Chondrocyte (in vitro differentiated cells): ENCODE measurements at regions not wholly inside any gene's neighbourhood (a gene's known extent, or its start where the extent isn't known, plus 50 kb on each side); places are given as distances from the start of the nearest gene placed in this dataset.

ENCODE experiments used
- DNase-seq: peaks from one replicate; pipeline ENCODE4 v3.0.0; 2021; ENCODE audit warnings: mixed read lengths, low spot score
- H3K27ac Mint-ChIP-seq: one replicate; pipeline ENCODE4 v1.8.0; 2021; ENCODE audit warnings: mild to moderate bottlenecking, moderate library complexity, mixed read lengths; ENCODE audit not compliant: unreplicated experiment
- H3K27me3 Mint-ChIP-seq: 2 replicates; pipeline ENCODE4 v1.8.0; 2021; ENCODE audit warnings: low read depth, mixed read lengths
- H3K36me3 Mint-ChIP-seq: 2 replicates; pipeline ENCODE4 v1.8.0; 2021; ENCODE audit warnings: low read depth, mixed read lengths
- H3K4me1 Mint-ChIP-seq: 2 replicates; pipeline ENCODE4 v1.8.0; 2021; ENCODE audit warnings: low read depth, mild to moderate bottlenecking, mixed read lengths
- H3K4me3 Mint-ChIP-seq: one replicate; pipeline ENCODE4 v1.8.0; 2021; ENCODE audit warnings: mild to moderate bottlenecking, moderate library complexity, mixed read lengths; ENCODE audit not compliant: unreplicated experiment
- H3K9me3 Mint-ChIP-seq: 2 replicates; pipeline ENCODE4 v1.8.0; 2021; ENCODE audit warnings: low read depth, mixed read lengths
- TF ChIP-seq, protein P1 (sequence below): fragments of 200-600 bp; sonication (generic); IDR thresholded peaks from 2 replicates; pipeline ENCODE4 v1.5.0; 2021; ENCODE audit warnings: antibody characterized with exemption, mild to moderate bottlenecking, moderate library complexity

DNA sequence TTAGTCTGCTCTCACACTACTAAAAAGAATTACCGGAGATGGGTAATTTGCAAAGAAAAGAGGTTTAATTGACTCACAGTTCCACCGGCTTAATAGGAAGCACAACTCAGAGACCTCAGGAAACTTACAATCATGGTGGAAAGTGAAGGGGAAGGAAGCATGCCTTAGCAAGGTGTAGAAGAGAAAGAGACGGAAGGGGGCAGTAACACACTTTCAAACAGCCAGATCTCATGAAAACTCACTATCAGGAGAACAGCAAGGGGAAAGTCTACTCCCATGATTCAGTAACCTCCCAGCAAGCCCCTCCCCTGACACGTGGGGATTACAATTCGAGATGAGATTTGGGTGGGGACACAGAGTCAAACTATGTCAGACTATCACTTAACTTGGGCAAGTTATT is 236.6 kb upstream of the ANO3 start:
- Mint-ChIP-seq H3K4me1 (no peaks in the 10 kb centered on the region), H3K27ac (no peak overlapping the region), H3K27me3 (no peaks in the 10 kb centered on the region), H3K9me3 (no peaks in the 10 kb centered on the region), H3K4me3 (no peak overlapping the region), H3K36me3 (no peaks in the 10 kb centered on the region)
- TF ChIP-seq, protein P1, sequence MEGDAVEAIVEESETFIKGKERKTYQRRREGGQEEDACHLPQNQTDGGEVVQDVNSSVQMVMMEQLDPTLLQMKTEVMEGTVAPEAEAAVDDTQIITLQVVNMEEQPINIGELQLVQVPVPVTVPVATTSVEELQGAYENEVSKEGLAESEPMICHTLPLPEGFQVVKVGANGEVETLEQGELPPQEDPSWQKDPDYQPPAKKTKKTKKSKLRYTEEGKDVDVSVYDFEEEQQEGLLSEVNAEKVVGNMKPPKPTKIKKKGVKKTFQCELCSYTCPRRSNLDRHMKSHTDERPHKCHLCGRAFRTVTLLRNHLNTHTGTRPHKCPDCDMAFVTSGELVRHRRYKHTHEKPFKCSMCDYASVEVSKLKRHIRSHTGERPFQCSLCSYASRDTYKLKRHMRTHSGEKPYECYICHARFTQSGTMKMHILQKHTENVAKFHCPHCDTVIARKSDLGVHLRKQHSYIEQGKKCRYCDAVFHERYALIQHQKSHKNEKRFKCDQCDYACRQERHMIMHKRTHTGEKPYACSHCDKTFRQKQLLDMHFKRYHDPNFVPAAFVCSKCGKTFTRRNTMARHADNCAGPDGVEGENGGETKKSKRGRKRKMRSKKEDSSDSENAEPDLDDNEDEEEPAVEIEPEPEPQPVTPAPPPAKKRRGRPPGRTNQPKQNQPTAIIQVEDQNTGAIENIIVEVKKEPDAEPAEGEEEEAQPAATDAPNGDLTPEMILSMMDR: no peak
- no peak for DNase-seq

DNA sequence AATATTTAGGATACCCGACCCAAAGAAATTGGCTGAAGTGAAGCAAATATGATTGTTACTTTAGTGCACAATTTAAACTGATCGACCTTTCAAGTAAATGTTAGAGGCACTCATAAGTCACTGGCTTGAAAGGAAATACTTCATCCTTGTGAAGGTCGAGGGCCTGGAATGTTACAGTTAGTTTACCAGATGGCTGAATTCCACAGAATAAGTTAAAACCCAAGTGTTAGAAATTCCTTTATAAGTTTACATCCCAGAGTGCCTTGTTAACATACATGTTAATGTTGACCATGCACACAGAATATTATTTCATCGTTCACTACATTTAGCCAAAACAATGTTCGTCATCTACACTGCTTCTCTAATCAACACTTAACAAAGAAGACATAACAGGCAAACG is 235.5 kb upstream of the ANO3 start:
- no peak for DNase-seq
- H3K4me1 Mint-ChIP-seq: no peaks in the 10 kb centered on the region
- no peak overlapping the region for H3K4me3 Mint-ChIP-seq

DNA sequence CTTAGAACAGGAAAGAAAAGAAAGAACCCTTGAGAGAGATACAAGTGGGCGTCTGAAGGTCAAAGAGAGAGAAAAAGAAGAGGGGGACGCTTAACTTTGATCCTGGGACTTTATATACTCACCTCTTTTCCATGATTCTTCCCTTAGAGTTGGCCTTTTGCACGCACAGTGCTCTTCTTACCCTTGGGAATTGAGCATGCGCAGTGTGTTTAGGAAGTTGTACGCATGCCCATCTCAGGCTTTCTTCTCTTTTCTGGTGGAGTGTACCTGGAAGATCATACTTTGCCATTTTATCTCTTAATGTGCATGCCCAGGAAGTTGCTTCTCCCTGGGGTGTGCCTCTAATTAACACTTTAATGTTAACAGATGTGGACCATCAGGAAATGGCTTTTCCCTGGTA is 229.6 kb upstream of the ANO3 start:
- Mint-ChIP-seq H3K27me3 (peaks cover 3% of the 10 kb centered on the region), H3K4me1 (no peaks in the 10 kb centered on the region), H3K36me3 (no peaks in the 10 kb centered on the region), H3K27ac (no peak overlapping the region), H3K4me3 (no peak overlapping the region), H3K9me3 (no peaks in the 10 kb centered on the region)
- no peak for DNase-seq
- TF ChIP-seq, protein P1: no peak

More for the DNA sequence above, 235.5 kb upstream of the ANO3 start:
- no peaks in the 10 kb centered on the region for H3K36me3 Mint-ChIP-seq
- no peaks in the 10 kb centered on the region for H3K27me3 Mint-ChIP-seq
- no peaks in the 10 kb centered on the region for H3K9me3 Mint-ChIP-seq
- H3K27ac Mint-ChIP-seq: no peak overlapping the region
- TF ChIP-seq, protein P1: no peak

DNA sequence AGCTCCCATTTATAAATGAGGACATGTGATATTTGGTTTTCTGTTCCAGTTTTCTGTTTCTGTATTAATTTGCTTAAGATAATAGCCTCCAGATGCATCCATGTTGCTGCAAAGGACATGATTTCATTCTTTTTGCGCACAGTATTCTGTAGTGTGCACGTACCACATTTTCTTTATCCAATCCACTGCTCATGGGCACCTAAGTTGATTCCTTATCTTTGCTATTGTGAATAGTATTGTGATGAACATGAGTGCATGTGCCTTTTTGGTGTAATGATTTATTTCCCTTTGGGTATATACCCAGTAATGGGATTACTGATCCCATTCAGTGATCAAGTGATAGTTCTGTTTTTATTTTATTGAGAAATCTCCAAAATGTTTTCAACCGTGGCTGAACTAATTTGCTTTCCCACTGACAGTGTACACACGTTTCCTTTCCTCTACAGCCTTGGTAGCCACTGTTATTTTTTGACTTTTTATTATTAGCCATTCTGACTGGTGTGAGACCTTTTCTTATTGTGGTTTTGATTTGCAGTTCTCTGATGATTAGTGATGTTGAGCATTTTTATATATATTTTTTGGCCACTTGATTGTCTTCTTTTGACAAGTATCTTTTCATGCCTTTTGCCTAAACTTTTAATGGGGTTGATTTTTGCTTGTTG is 226.0 kb upstream of the ANO3 start:
- no peaks in the 10 kb centered on the region for H3K9me3 Mint-ChIP-seq
- no peak overlapping the region for H3K27ac Mint-ChIP-seq
- no peak overlapping the region for H3K4me3 Mint-ChIP-seq

DNA sequence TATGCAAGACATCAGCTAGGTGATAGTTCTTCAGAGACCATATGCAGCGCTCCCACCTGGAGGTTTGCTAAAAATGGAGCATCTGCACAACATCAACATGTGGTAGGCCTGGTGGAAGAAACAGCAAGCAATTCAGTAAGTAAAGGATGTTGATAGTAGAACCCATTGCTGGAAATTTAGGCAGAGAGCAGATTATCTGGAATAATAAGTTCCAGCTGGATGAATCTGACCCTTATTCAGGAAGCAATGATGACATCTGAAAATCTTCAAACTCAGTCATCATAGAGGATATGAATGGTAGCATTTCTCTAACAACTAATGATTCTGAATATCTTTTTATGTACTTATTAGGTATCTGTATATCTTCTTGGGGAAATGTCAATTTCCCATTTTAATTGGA is 225.2 kb upstream of the ANO3 start:
- TF ChIP-seq, protein P1: no peak
- no peaks in the 10 kb centered on the region for H3K9me3 Mint-ChIP-seq
- no peak overlapping the region for H3K27ac Mint-ChIP-seq
- H3K27me3 Mint-ChIP-seq: peaks cover 3% of the 10 kb centered on the region
- H3K4me3 Mint-ChIP-seq: no peak overlapping the region
- peaks cover 6% of the 10 kb centered on the region for H3K4me1 Mint-ChIP-seq
- DNase-seq: no peak
- H3K36me3 Mint-ChIP-seq: no peaks in the 10 kb centered on the region

More for the DNA sequence above, 226.0 kb upstream of the ANO3 start:
- no peaks in the 10 kb centered on the region for H3K36me3 Mint-ChIP-seq
- no peak for DNase-seq
- H3K27me3 Mint-ChIP-seq: peaks cover 3% of the 10 kb centered on the region
- peaks cover 6% of the 10 kb centered on the region for H3K4me1 Mint-ChIP-seq
- TF ChIP-seq, protein P1: no peak
